Hematopoietic multipotent progenitor cell treated with erythropoietin and hydrocortisone succinate and interleukin-3 and kit ligand, for 4 days (in vitro differentiated cells): ENCODE measurements at regions not wholly inside any gene's neighbourhood (a gene's known extent, or its start where the extent isn't known, plus 50 kb on each side); places are given as distances from the start of the nearest gene placed in this dataset.
"Not testable (repeated sequence)": the region's sequence is repeated elsewhere in the genome, so short reads cannot be mapped to it uniquely, and the experiment has no call there.

Experiments
- DNase-seq: peaks from one replicate; pipeline ENCODE4 v3.0.0-alpha.2; 2015

DNA sequence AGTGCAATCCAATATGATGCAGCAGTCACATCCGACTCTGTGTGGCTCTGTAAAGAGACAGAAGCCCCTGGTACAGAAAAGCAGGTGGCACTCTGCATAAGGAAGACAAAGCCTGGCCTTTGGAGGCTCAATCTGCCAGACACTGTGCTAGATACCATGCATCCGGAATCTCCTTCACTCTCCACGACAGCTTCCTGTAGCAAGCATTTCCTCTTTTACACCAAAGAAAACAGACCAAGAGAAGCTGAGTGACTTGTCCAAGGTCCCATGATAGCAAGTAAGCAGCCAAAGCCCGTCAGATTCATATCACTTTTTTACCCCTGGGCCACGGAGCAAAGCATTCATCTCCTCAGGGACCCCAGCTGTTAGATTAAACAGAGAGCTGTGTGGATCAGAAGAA, 64.2 kb upstream of the SMIM23 start:
- DNase-seq = peak; percentile 89

DNA sequence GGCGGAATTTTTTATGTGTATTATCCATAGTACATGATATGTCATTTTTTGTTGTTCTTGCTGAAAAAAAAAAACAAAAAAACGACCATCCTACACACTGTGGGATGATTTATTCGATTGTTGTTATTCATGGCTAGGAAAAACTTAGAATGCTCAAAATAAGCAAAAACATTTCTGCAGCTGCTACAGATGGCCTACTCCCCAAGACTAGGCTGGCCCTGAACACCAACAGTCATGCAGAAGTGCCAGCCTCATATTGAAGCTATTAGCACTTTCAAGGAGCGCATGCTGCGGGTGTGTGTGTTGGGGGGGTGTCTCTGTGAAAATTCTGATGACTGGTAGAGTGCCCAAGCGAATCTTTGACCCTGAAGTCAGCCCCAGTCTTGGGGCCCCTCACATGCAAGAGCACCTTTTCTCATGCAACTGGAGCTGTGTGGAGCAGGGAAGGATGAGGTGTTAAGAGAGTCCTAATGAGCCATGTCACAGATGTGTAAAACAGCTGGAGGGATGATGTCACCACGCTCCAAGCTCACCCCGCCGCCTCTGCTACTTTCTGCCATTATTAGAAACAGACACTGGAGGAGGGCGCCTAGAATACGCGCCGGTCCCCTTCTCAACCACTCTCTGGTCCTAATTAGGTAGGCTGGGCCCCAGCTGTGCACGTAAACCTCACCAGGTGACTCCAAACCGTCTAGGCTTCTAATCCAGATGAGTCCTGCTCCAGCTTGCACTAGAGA, 61.0 kb upstream of the SMIM23 start:
- no peak for DNase-seq

DNA sequence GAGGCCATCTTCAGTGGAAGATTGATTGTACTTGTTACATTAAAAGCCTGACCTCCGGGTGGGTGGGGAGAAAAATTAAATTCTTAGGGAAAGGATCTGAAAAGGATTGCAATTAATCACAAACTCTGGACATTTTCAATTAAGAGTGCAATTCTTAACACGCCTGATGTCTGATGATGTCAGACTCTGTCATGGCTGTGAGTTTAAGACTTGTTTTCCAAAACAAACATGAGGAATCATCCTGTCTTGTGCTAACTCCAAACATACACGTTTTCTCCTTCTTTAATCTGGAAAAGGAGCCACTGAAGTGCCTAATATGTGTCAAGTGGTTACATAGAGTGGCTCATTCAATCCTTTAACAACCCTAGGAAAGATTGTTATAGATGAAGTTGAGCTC, 60.4 kb upstream of the SMIM23 start:
- DNase-seq = no peak

DNA sequence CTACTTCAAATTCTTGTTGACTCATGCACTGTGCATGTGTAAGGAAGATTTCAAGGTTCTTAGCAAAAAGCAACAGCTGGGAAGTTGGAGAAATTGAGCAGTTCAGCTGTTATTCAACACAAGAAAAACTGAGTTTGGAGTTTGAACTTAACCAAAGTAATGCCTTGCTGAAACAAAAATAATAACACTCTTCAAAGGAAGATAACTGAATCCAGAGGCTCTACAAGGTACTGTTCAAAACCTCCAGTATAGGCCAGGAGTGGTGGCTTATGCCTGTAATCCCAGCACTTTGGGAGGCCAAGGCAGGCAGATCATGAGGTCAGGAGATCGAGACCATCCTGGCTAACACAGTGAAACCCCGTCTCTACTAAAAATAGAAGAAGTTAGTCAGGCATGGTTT, 58.8 kb upstream of the SMIM23 start:
- DNase-seq = not testable (repeated sequence)

DNA sequence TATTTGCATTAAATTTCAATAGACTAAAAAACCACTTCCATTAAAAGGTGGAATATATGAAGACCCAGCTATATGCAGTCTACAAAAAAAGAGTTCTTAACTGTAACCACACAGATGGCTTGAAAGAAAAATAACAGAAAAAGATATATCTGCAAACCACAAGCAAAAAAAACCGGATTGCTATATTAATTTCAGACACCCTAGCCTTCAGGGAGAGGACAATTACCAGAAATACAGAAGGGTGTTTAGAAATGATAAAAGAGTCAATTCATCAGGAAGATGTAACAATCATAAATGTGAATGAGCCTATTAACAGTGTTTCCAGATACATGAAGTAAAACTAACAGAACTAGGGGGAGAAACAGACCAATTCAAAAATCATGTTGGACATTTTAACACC, 56.9 kb upstream of the SMIM23 start:
- DNase-seq = peak; percentile 94
